ENCODE measurements at regions not wholly inside any gene's neighbourhood (a gene's known extent, or its start where the extent isn't known, plus 50 kb on each side); places are given as distances from the start of the nearest gene placed in this dataset.

GRCh38 chr14:48709277-48709785 is 876.8 kb downstream of the RPS29 start:
- no peak overlapping the region for H3K23ac ChIP-seq (ENCODE audit: insufficient read length, low read depth, low read length)
- no peaks in the 10 kb centered on the region for H3K79me2 ChIP-seq (ENCODE audit: insufficient read depth, low read length)
- no peak overlapping the region for H3K9ac ChIP-seq (ENCODE audit: extremely low read depth, insufficient read length, low read length)
- H3K4me1 ChIP-seq (ENCODE audit: insufficient read depth, low read length): no peaks in the 10 kb centered on the region
- no peak overlapping the region for H2AFZ ChIP-seq (ENCODE audit: low read length)
- H4K91ac ChIP-seq (ENCODE audit: insufficient read length, low read depth, low read length): no peak overlapping the region
- no peak overlapping the region for H2BK120ac ChIP-seq (ENCODE audit: low read depth, low read length, poor library complexity, severe bottlenecking)
- no peak for TF ChIP-seq CTCF (conservative IDR thresholded peaks at IDR 0.05)
- no peak for DNase-seq
- Mint-ChIP-seq H3K27ac (no peak overlapping the region), H3K27me3 (ENCODE audit: low read depth) (no peaks in the 10 kb centered on the region), H3K9me3 (no peaks in the 10 kb centered on the region), H3K36me3 (ENCODE audit: insufficient read depth in 1 of 3, low read depth in 3 of 3) (no peaks in the 10 kb centered on the region), H3K4me3 (no peak overlapping the region), H3K4me1 (no peaks in the 10 kb centered on the region)
- no peaks in the 10 kb centered on the region for H4K20me1 ChIP-seq (ENCODE audit: control insufficient read depth, insufficient read depth, insufficient read length)
- no peak overlapping the region for H4K8ac ChIP-seq (replicated peaks; ENCODE audit: insufficient read length, low read depth, low read length)
- no peak overlapping the region for H2BK5ac ChIP-seq (ENCODE audit: insufficient read length, low read length)
- H3T11ph ChIP-seq (ENCODE audit: low read length): no peak overlapping the region
- no peak overlapping the region for H3K4ac ChIP-seq (ENCODE audit: low read depth, low read length)
- H2AK5ac ChIP-seq (ENCODE audit: insufficient read length, low read length): no peak overlapping the region
- H3K18ac ChIP-seq (ENCODE audit: insufficient read length, low read depth, low read length): no peak overlapping the region
- no peaks in the 10 kb centered on the region for H3K9me3 ChIP-seq (ENCODE audit: control insufficient read depth, low read depth, low read length)
- H2BK15ac ChIP-seq (ENCODE audit: low read depth, low read length): no peak overlapping the region
- no peak overlapping the region for H3K56ac ChIP-seq (ENCODE audit: insufficient read length, low read depth, low read length)
- H3K27ac ChIP-seq (ENCODE audit: insufficient read length, low read depth, low read length): no peak overlapping the region
- H3K14ac ChIP-seq (ENCODE audit: insufficient read depth, low read length): no peak overlapping the region
- H3K23me2 ChIP-seq (ENCODE audit: insufficient read length, low read depth, low read length, poor library complexity, severe bottlenecking): no peaks in the 10 kb centered on the region
- no peak overlapping the region for H4K5ac ChIP-seq (ENCODE audit: insufficient read length, low read depth, low read length)
- H3K4me2 ChIP-seq (ENCODE audit: insufficient read depth, insufficient read length, low read length): no peak overlapping the region
- no peaks in the 10 kb centered on the region for H3K79me1 ChIP-seq (ENCODE audit: insufficient read depth, low read depth, low read length, poor library complexity, severe bottlenecking)
- H3K27me3 ChIP-seq (ENCODE audit: insufficient read depth, low read length): no peaks in the 10 kb centered on the region
- H2BK20ac ChIP-seq (ENCODE audit: low read depth, low read length, poor library complexity, severe bottlenecking): no peak overlapping the region
- H2BK12ac ChIP-seq (ENCODE audit: insufficient read length, low read depth, low read length): no peak overlapping the region
- WGBS (ENCODE audit: extremely low coverage, insufficient read length, low lambda C conversion rate): no CpG with 5 or more reads among the region's 1 CpG

Data from H9 (cell line).